ENCODE measurements at regions not wholly inside any gene's neighbourhood (a gene's known extent, or its start where the extent isn't known, plus 50 kb on each side); places are given as distances from the start of the nearest gene placed in this dataset.

DNA sequence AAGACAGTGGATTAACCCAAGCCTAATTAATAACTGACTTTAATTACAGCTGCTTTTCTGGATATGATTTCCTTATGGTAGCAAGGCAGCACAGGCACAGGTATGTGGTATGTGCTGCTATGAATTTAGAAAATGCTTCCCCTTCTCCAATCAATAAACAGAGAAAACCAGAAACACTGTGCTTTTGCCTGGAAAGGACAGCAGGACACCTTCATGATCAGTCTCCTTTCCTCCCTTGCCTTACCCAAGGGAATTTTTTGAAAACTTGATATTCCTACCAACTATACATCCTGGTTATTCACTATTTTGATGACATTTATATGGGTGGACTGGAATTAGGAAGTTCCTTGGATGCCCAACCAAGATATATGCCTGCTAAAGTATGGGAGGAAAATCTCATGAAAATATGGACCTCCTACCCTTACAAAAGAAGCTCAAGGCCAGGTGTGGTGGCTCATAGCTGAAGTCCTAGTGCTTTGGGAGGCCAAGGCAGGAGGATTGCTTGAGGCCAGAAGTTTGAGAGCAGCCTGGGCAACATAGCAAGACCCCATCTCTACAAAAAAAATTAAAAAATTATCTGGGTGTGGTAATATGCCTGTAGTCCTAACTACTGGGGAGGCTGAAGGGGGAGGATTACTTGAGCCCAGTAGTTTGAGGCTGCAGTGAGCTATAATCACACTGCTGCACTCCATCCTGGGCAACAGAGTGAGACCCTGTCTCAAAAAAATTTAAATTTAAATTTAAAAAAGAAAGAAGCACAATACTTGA lies 106.3 kb upstream of the WAC start:
- TF ChIP-seq, protein P1, sequence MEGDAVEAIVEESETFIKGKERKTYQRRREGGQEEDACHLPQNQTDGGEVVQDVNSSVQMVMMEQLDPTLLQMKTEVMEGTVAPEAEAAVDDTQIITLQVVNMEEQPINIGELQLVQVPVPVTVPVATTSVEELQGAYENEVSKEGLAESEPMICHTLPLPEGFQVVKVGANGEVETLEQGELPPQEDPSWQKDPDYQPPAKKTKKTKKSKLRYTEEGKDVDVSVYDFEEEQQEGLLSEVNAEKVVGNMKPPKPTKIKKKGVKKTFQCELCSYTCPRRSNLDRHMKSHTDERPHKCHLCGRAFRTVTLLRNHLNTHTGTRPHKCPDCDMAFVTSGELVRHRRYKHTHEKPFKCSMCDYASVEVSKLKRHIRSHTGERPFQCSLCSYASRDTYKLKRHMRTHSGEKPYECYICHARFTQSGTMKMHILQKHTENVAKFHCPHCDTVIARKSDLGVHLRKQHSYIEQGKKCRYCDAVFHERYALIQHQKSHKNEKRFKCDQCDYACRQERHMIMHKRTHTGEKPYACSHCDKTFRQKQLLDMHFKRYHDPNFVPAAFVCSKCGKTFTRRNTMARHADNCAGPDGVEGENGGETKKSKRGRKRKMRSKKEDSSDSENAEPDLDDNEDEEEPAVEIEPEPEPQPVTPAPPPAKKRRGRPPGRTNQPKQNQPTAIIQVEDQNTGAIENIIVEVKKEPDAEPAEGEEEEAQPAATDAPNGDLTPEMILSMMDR (IDR thresholded peaks at IDR 0.05) = no peak
- TF ChIP-seq POLR2A (IDR thresholded peaks at IDR 0.05) = no peak

Data from esophagus squamous epithelium (tissue), 4 donors.